Uterus (tissue), 3 donors: ENCODE measurements at regions not wholly inside any gene's neighbourhood (a gene's known extent, or its start where the extent isn't known, plus 50 kb on each side); places are given as distances from the start of the nearest gene placed in this dataset.

Source experiments
- DNase-seq, 2 donors: peaks; one replicate each; pipeline ENCODE4 v3.0.0-alpha.2; 2019 to 2020
- H3K27ac ChIP-seq, 2 donors: fragments of 200-600 bp; sonication (generic); 1 replicate in 1 of 2; 2 replicates in 1 of 2; pipeline ENCODE4 v1.5.1; 2016 to 2018
- H3K27me3 ChIP-seq, 2 donors: fragments of 200-600 bp; sonication (generic); one replicate each; pipeline ENCODE4 v1.5.1; 2018 to 2019; ENCODE audit warnings: control low read depth in 1 of 2
- H3K36me3 ChIP-seq, 2 donors: fragments of 200-600 bp; sonication (generic); one replicate each; pipeline ENCODE4 v1.5.1; 2019; ENCODE audit warnings: control low read depth in 1 of 2
- H3K4me1 ChIP-seq, 2 donors: fragments of 200-600 bp; sonication (generic); one replicate each; pipeline ENCODE4 v1.5.1; 2018 to 2019; ENCODE audit warnings: control low read depth in 1 of 2
- H3K4me3 ChIP-seq, 2 donors: fragments of 200-600 bp; sonication (generic); 1 replicate in 1 of 2; 2 replicates in 1 of 2; pipeline ENCODE4 v1.5.1; 2018 to 2019; ENCODE audit warnings: mild to moderate bottlenecking in 1 of 2
- H3K9me3 ChIP-seq, 2 donors: fragments of 200-600 bp; sonication (generic); one replicate each; pipeline ENCODE4 v1.5.1; 2019; ENCODE audit warnings: control low read depth in 1 of 2
- POLR2A ChIP-seq, 2 donors: fragments of 450-650 bp; IDR thresholded peaks; one replicate each; pipeline ENCODE4 v1.6.1; 2016; ENCODE audit warnings: antibody characterized with exemption in 2 of 2, mild to moderate bottlenecking in 1 of 2, moderate library complexity in 1 of 2
- intact Hi-C: fragments of 100-400 bp; cut with DNase I; formaldehyde crosslinking; loops from one replicate; pipeline ENCODE4 v1.15.1; 2023; ENCODE audit warnings: low total_unique reads
- TF ChIP-seq, protein P1 (sequence below), 4 experiments: fragments of 200-600 bp in 2 of 4; fragments of 450-650 bp in 2 of 4; sonication (generic) in 2 of 4; IDR thresholded peaks; one replicate each; pipeline ENCODE4 v1.5.1; 2016 to 2019; ENCODE audit warnings: antibody characterized with exemption in 4 of 4, mild to moderate bottlenecking in 2 of 4, moderate library complexity in 1 of 4
- donor health status: DM: yes; HTN: yes; CAD: no.

DNA sequence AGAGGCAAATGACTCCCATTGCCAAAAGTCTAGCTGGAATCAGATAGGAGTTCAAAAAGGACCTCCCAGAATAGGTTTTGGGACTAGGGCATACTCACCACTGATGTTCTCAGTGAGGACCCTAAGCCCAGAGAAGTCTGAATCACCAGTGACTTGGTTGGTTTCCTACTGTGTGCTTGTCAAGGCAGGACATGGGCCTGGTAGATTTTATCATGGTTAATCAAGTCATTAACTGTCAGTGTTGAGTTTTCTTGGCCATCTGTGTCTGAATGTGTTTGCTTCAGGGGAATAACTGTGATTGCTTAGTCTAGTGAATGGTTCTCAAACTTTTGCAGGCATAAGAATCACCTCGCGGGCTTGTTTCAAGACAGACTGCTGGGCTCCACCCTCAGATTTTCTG, 99.0 kb upstream of the GDNF start:
- no peaks in the 10 kb centered on the region for H3K4me1 ChIP-seq
- intact Hi-C loops: no loop called here
- H3K4me3 ChIP-seq: no peak overlapping the region
- no peaks in the 10 kb centered on the region for H3K9me3 ChIP-seq
- no peak for TF ChIP-seq POLR2A (IDR thresholded peaks at IDR 0.05)
- TF ChIP-seq, protein P1, sequence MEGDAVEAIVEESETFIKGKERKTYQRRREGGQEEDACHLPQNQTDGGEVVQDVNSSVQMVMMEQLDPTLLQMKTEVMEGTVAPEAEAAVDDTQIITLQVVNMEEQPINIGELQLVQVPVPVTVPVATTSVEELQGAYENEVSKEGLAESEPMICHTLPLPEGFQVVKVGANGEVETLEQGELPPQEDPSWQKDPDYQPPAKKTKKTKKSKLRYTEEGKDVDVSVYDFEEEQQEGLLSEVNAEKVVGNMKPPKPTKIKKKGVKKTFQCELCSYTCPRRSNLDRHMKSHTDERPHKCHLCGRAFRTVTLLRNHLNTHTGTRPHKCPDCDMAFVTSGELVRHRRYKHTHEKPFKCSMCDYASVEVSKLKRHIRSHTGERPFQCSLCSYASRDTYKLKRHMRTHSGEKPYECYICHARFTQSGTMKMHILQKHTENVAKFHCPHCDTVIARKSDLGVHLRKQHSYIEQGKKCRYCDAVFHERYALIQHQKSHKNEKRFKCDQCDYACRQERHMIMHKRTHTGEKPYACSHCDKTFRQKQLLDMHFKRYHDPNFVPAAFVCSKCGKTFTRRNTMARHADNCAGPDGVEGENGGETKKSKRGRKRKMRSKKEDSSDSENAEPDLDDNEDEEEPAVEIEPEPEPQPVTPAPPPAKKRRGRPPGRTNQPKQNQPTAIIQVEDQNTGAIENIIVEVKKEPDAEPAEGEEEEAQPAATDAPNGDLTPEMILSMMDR (IDR thresholded peaks at IDR 0.05): no peak
- no peak overlapping the region for H3K27ac ChIP-seq
- DNase-seq: no peak
- H3K27me3 ChIP-seq: no peaks in the 10 kb centered on the region
- H3K36me3 ChIP-seq: no peaks in the 10 kb centered on the region

DNA sequence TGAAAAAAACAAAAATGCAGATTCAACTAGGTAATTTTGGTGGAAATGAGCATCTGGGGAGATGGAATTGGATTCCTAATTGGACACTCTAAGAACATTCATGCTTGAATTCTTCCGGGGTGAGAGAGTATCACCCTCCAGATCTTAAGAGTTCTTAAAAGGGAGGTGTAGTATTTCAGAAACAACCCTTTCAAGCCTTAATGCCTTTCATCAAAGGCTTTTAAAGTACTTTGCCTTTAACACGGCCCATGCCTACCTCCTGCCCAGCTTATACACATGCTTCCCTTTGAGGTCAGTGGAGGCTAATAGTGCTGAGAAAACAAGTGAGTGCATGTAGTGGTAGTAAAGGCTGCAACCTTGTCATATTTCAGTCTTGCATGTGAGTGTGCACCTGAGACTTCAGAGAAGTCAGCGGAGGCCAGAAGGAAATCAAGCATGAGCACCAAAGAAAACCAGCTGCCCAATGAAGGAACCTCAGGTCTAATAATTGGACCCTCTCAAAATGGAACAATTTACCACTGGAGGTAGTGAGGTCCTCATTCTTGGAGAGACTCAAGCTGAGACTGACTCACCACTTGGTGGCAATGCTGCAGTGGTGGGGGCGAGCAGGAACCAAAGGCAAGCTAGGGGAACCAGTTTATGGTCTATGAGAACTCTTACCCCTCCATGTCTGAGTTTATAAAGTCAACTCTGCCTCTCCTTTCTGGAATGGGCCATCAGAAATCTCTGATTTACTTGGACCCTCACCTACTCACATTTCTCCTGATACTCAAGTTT, 98.4 kb upstream of the GDNF start:
- no peaks in the 10 kb centered on the region for H3K4me1 ChIP-seq
- H3K9me3 ChIP-seq: no peaks in the 10 kb centered on the region
- no peak for DNase-seq
- intact Hi-C loops: no loop called here
- no peak overlapping the region for H3K4me3 ChIP-seq
- TF ChIP-seq, protein P1 (IDR thresholded peaks at IDR 0.05): no peak
- no peak for TF ChIP-seq POLR2A (IDR thresholded peaks at IDR 0.05)
- H3K27me3 ChIP-seq: no peaks in the 10 kb centered on the region
- no peak overlapping the region for H3K27ac ChIP-seq
- no peaks in the 10 kb centered on the region for H3K36me3 ChIP-seq

DNA sequence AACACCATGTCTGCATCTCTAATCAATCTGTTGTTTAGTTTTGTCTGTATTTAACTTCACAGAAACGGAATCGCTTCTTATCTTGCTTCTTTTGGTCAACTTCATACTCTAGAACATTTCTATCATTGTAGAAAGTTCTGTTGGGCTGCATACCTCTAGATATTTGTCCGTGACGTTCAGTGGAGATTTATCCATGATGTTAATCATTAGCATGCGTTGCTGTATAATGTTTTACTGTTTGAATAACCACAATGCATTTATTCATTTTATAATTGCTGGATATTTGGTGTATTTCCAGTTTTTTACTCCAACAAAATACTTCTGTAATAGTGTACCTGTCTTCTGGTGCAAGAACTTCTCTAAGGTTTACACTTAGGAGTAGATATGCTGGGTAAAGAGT, 96.2 kb upstream of the GDNF start:
- DNase-seq: no peak
- TF ChIP-seq POLR2A (IDR thresholded peaks at IDR 0.05): no peak
- TF ChIP-seq, protein P1 (IDR thresholded peaks at IDR 0.05): no peak

DNA sequence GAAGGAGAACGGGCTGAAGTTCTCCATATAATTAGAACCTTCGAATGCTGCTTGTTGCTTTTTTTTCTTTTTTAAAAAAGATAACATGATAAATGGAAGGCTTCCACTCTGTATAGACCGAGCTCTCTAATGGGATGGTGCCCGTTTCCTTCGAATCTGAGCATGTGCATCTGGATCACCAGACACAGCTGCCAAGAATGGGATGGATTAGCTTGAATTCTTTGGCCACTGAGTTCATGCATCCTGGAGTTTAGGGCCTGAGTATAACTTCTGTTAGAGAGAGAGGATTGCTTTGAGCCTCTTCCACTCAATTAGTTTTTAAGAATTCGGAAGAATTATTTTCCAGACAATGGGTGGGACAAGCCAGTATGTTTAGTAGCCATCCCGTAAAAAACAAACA, 93.7 kb upstream of the GDNF start:
- H3K36me3 ChIP-seq: no peaks in the 10 kb centered on the region
- no peak overlapping the region for H3K27ac ChIP-seq
- no peaks in the 10 kb centered on the region for H3K4me1 ChIP-seq
- H3K27me3 ChIP-seq: no peaks in the 10 kb centered on the region
- TF ChIP-seq, protein P1 (IDR thresholded peaks at IDR 0.05): no peak
- no peak for TF ChIP-seq POLR2A (IDR thresholded peaks at IDR 0.05)
- intact Hi-C loops: no loop called here
- no peaks in the 10 kb centered on the region for H3K9me3 ChIP-seq
- no peak for DNase-seq
- no peak overlapping the region for H3K4me3 ChIP-seq

More for the DNA sequence above, 96.2 kb upstream of the GDNF start:
- no peaks in the 10 kb centered on the region for H3K36me3 ChIP-seq
- H3K4me3 ChIP-seq: no peak overlapping the region
- no peaks in the 10 kb centered on the region for H3K9me3 ChIP-seq
- no peak overlapping the region for H3K27ac ChIP-seq
- no peaks in the 10 kb centered on the region for H3K4me1 ChIP-seq
- intact Hi-C loops: no loop called here
- no peaks in the 10 kb centered on the region for H3K27me3 ChIP-seq

DNA sequence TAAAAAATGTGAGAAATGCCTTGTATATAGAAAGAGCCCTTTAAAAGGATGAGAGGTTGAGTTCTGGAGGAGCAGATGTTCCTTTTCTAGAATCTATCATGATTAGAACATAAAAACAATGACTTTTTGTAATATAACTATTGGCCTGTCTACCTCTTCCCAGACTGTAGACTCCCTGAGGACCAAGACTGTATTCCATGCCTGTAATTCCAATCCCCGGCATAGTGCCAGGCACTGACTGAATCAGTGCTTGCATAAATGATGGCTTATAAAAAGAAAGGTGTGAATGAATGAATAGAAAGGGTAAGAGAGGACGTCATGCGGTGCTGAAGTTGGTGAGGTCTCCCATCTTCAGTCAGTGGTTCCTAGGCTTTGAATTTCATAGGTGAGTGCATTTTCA, 92.6 kb upstream of the GDNF start:
- Histone ChIP-seq H3K4me3 (no peak overlapping the region), H3K9me3 (no peaks in the 10 kb centered on the region), H3K36me3 (no peaks in the 10 kb centered on the region), H3K27me3 (no peaks in the 10 kb centered on the region), H3K27ac (no peak overlapping the region), H3K4me1 (no peaks in the 10 kb centered on the region)
- TF ChIP-seq, protein P1 (IDR thresholded peaks at IDR 0.05): no peak
- no peak for TF ChIP-seq POLR2A (IDR thresholded peaks at IDR 0.05)
- DNase-seq: no peak
- intact Hi-C loops: no loop called here
